ENCODE measurements at regions not wholly inside any gene's neighbourhood (a gene's known extent, or its start where the extent isn't known, plus 50 kb on each side); places are given as distances from the start of the nearest gene placed in this dataset.
A peak's percentile ranks its signal among the peaks of the same experiment; 100 is the strongest.

DNA sequence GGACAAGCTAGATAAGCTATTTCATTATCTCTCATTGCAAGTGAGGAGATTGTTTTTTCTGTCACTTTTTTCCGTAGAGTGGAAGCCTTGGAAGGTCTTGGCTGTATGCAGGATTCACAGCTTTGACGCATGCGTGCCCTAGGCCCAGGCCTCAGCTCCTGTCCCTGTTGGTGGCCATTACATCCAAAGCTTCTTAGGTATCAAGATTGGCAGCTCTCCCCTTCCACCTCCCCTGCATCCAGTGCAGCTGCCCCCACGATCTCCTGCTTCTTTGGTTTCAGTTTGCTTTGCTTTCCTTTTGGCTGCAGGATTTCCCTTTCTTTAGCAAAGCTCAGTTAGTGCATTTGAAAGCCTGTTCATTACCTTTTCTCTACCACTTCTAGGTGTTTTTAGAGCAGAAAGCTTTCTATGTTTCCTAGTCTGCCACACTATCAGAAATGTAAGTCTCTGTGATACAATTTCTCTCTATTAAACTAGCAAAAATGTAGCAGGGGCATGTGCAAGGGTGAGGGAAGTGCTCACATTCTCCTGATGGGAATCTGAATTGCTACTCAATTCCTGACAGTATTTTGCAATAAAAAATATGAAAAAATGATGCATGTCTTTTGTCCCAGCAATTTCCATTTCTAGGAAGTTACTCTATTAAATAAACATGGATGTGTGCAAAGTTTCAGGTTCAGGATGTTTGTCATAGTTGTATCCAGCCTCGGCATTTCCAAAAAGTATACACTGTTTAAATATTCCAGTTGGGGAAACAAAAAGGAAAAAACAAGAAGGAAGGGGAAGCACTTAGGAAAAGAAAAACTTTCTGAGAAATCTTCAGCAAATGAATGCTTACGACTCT lies 91.2 kb downstream of the LIPG start:
- no peaks in the 10 kb centered on the region for H3K79me1 ChIP-seq (ENCODE audit: low read depth, low read length)
- no peaks in the 10 kb centered on the region for H3K9me3 ChIP-seq (ENCODE audit: insufficient read depth in 2 of 2, low read depth in 1 of 2, low read length in 1 of 2)
- no peak overlapping the region for H2BK20ac ChIP-seq (ENCODE audit: low read length)
- no peak overlapping the region for H3K4me3 ChIP-seq (ENCODE audit: extremely low read depth in 1 of 4, insufficient read depth in 2 of 4, low read depth in 3 of 4, low read length in 4 of 4)
- H2AK5ac ChIP-seq (ENCODE audit: low read depth, low read length), result no peak overlapping the region
- H2BK12ac ChIP-seq (ENCODE audit: low read depth, low read length), result no peak overlapping the region
- no peak overlapping the region for H3K9ac ChIP-seq (replicated peaks in 1 of 4; ENCODE audit: extremely low read depth in 1 of 4, low read depth in 3 of 4, low read length in 3 of 4)
- no peak overlapping the region for H3K56ac ChIP-seq (replicated peaks; ENCODE audit: insufficient read length, low read depth, low read length)
- H4K8ac ChIP-seq (ENCODE audit: extremely low read depth, insufficient read depth, low read length), result no peak overlapping the region
- no peaks in the 10 kb centered on the region for H3K23me2 ChIP-seq (ENCODE audit: low read depth, low read length)
- H3K18ac ChIP-seq (ENCODE audit: extremely low read depth, low read length), result no peak overlapping the region
- DNase-seq (ENCODE audit: low read depth in 1 of 2, low spot score in 2 of 2) (no peak), FAIRE-seq (no peak)
- ChIA-PET POLR2A (ENCODE audit: partially characterized antibody) (interaction anchor here (0.7 kb wide), 1 partner anchor 8 kb away, joined by 3 read pairs; no protein-coding TSS in a partner anchor), CTCF (ENCODE audit: partially characterized antibody) (interaction anchor here (0.6 to 2.2 kb wide), 16 partner anchors 10 to 205 kb away, joined by 3 to 7 read pairs (median 3); no protein-coding TSS in a partner anchor)
- H2AFZ ChIP-seq (ENCODE audit: low read length), result peak overlapping the region; percentile 12; the same call in 1 of the 2 replicates
- H3K27me3 ChIP-seq (replicated peaks in 1 of 4; ENCODE audit: control insufficient read depth in 3 of 4, extremely low read depth in 1 of 4, insufficient read depth in 3 of 4, low read length in 3 of 4), result no peaks in the 10 kb centered on the region
- H3K23ac ChIP-seq (ENCODE audit: insufficient read length), result no peak overlapping the region
- H3K4me2 ChIP-seq (ENCODE audit: insufficient read depth in 1 of 2, low read depth in 2 of 2, low read length in 2 of 2), result peak overlapping the region in 1 of 2 experiments; percentile 12; a peak in 1 of 4 replicates
- H3K14ac ChIP-seq (ENCODE audit: insufficient read length), result no peak overlapping the region
- no peak overlapping the region for H4K91ac ChIP-seq (replicated peaks; ENCODE audit: insufficient read length, low read length)
- H3K27ac ChIP-seq (ENCODE audit: low read depth, low read length), result no peak overlapping the region
- no peaks in the 10 kb centered on the region for H3K79me2 ChIP-seq (ENCODE audit: control insufficient read depth in 1 of 2, insufficient read depth in 2 of 2, low read length in 2 of 2)
- no peak overlapping the region for H3K4ac ChIP-seq (replicated peaks; ENCODE audit: insufficient read length, low read depth, low read length)
- H2BK15ac ChIP-seq (ENCODE audit: low read length), result no peak overlapping the region
- H3K4me1 ChIP-seq (replicated peaks in 1 of 4; ENCODE audit: control insufficient read depth in 3 of 4, insufficient read depth in 4 of 4, low read length in 3 of 4), result peaks cover 0 to 7% (median 2%) of the 10 kb centered on the region in 4 experiments; a peak in 2 of 7 replicates
- H3K36me3 ChIP-seq (ENCODE audit: control insufficient read depth in 2 of 4, insufficient read depth in 4 of 4, low read length in 3 of 4), result no peaks in the 10 kb centered on the region
- H4K5ac ChIP-seq (ENCODE audit: insufficient read length, low read depth, low read length), result no peak overlapping the region
- WGBS, 2 experiments (ENCODE audit: extremely low coverage in 1 of 2, insufficient coverage in 1 of 2, insufficient read length in 1 of 2, insufficient replicate concordance in 2 of 2, low coverage in 1 of 2, low lambda C conversion rate in 2 of 2, missing lambda C conversion rate in 1 of 2), result 78% methylated on average over 6 of the region's 6 CpGs; no CpG with 5 or more reads in 1 of the 2 experiments
- H4K20me1 ChIP-seq (replicated peaks in 1 of 2; ENCODE audit: control insufficient read depth in 1 of 2, insufficient read depth in 2 of 2, low read length in 2 of 2), result no peaks in the 10 kb centered on the region
- no peak overlapping the region for H2BK5ac ChIP-seq (ENCODE audit: low read depth, low read length)
- no peak overlapping the region for H2BK120ac ChIP-seq (replicated peaks; ENCODE audit: low read depth, low read length)
- TF ChIP-seq CTBP2 (IDR thresholded peaks at IDR 0.05; ENCODE audit: borderline replicate concordance, insufficient read depth, insufficient read length, low read length) (no peak), SAP30 (IDR thresholded peaks at IDR 0.05; ENCODE audit: insufficient read depth, insufficient replicate concordance, low read length) (no peak), TAF7 (optimal IDR thresholded peaks at IDR 0.05; ENCODE audit: borderline replicate concordance, low read depth, low read length) (no peak), GTF2F1 (IDR thresholded peaks at IDR 0.05; ENCODE audit: borderline replicate concordance, low read depth, low read length) (no peak), POU5F1 (IDR thresholded peaks at IDR 0.05; ENCODE audit: low read depth, low read length) (no peak), POLR2AphosphoS5 (IDR thresholded peaks at IDR 0.05; ENCODE audit: low read depth, low read length) (no peak), CREB1 (IDR thresholded peaks at IDR 0.05) (no peak), TCF12 (IDR thresholded peaks at IDR 0.05; ENCODE audit: low read depth, low read length) (no peak), KDM4A (IDR thresholded peaks at IDR 0.05; ENCODE audit: low read depth, low read length, severe bottlenecking) (no peak), CHD1 (IDR thresholded peaks at IDR 0.05; ENCODE audit: low read depth, low read length) (no peak)
- TF ChIP-seq, protein P1, sequence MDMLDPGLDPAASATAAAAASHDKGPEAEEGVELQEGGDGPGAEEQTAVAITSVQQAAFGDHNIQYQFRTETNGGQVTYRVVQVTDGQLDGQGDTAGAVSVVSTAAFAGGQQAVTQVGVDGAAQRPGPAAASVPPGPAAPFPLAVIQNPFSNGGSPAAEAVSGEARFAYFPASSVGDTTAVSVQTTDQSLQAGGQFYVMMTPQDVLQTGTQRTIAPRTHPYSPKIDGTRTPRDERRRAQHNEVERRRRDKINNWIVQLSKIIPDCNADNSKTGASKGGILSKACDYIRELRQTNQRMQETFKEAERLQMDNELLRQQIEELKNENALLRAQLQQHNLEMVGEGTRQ (IDR thresholded peaks at IDR 0.05; ENCODE audit: low read length), result no peak

All from H1 (cell line).